Fibroblast of mammary gland (primary cell): ENCODE measurements at regions not wholly inside any gene's neighbourhood (a gene's known extent, or its start where the extent isn't known, plus 50 kb on each side); places are given as distances from the start of the nearest gene placed in this dataset.
"Not testable (repeated sequence)": the region's sequence is repeated elsewhere in the genome, so short reads cannot be mapped to it uniquely, and the experiment has no call there.

ENCODE experiments used
- DNase-seq: peaks from one replicate; pipeline ENCODE4 v3.0.0-alpha.2; 2010; ENCODE audit warnings: low read depth
- H3K4me3 ChIP-seq: 2 replicates; pipeline ENCODE4 v1.5.1; 2011; ENCODE audit warnings: low read depth, mild to moderate bottlenecking, low read length, moderate library complexity; ENCODE audit not compliant: control insufficient read depth
- TF ChIP-seq, protein P1 (sequence below): conservative IDR thresholded peaks from 2 replicates; pipeline ENCODE4 v1.5.1; 2011; ENCODE audit warnings: low read depth, low read length, inconsistent platforms; ENCODE audit not compliant: control insufficient read depth, insufficient read depth

- TF ChIP-seq, protein P1, sequence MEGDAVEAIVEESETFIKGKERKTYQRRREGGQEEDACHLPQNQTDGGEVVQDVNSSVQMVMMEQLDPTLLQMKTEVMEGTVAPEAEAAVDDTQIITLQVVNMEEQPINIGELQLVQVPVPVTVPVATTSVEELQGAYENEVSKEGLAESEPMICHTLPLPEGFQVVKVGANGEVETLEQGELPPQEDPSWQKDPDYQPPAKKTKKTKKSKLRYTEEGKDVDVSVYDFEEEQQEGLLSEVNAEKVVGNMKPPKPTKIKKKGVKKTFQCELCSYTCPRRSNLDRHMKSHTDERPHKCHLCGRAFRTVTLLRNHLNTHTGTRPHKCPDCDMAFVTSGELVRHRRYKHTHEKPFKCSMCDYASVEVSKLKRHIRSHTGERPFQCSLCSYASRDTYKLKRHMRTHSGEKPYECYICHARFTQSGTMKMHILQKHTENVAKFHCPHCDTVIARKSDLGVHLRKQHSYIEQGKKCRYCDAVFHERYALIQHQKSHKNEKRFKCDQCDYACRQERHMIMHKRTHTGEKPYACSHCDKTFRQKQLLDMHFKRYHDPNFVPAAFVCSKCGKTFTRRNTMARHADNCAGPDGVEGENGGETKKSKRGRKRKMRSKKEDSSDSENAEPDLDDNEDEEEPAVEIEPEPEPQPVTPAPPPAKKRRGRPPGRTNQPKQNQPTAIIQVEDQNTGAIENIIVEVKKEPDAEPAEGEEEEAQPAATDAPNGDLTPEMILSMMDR, result no peak
- H3K4me3 ChIP-seq, result no peak overlapping the region
- no peak for DNase-seq
Measured at GRCh38 chr4:134848681-134849080, 647.1 kb upstream of the PABPC4L start.

DNA sequence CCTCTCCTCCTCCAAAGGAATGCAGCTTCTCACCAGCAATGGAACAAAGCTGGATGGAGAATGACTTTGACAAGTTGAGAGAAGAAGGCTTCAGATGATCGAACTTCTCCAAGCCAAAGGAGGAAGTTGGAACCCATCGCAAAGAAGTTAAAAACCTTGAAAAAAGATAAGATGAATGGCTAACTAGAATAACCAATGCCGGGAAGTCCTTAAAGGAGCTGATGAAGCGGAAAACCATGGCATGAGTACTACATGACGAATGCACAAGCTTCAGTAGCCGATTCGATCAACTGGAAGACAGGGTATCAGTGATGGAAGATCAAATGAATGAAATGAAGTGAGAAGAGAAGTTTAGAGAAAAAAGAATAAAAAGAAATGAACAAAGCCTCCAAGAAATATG is 629.2 kb upstream of the PABPC4L start:
- not testable (repeated sequence) for DNase-seq, H3K4me3 ChIP-seq

DNA sequence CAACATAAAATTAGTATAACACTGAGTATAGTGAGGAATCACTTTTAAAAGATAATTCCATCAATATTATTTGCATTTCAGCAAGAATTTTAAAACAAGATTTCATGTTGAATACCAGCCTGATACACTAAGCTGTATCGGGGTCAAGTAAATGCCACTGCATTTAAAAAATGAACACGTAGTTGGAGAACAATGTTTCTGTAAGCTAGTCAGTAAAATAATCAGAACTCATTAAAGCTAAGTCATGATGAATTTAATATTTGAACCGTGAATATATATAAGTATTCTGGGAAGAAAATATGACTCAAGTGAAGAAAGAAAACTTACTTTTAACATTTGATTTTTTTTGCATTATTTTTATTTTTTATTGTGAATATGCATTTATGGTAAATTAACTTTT is 611.0 kb upstream of the PABPC4L start:
- TF ChIP-seq, protein P1, result no peak
- H3K4me3 ChIP-seq, result no peak overlapping the region
- no peak for DNase-seq

DNA sequence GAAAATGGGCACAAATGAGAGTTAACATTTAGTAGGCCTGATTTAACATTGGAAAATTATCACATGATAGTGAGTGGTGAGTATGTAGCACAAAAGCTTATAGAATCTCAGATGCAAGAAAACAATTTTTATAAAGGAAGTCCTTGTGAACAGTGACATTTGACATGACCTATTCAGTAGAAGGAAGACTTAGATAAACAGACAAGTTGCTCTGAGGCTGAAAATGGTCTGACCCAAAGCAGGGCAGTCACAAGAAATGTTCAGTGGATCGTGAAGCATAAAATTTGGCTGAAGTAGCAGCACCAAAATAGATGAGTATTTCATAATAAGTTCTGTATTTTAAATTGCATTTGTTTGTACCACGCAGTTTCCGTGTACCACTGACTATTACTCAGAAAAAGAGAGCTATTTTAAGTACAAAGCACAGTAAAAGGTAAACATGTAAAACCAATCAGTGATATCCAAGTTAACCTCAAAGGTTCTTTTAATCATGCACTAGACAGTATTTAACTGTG is 605.7 kb upstream of the PABPC4L start:
- TF ChIP-seq, protein P1, result no peak
- H3K4me3 ChIP-seq, result no peak overlapping the region
- DNase-seq, result no peak

DNA sequence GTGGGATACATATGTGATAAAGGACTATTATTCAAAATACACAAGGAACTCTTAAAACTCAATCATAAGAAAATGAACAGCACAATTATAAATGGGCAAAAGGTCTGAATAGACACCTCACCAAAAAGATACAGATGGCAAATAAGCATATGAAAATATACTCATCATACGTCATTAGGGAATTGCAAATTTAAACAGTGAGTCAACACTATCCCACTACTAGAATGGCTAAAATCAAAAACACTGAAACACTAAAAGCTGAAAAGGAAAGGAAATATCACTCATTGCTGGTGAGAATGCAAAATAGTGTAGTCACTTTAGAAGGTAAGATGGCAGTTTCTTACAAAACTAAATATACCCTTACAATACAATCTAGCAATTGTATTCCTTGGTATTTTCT is 597.0 kb upstream of the PABPC4L start:
- H3K4me3 ChIP-seq, result no peak overlapping the region
- TF ChIP-seq, protein P1, result no peak
- DNase-seq, result no peak

DNA sequence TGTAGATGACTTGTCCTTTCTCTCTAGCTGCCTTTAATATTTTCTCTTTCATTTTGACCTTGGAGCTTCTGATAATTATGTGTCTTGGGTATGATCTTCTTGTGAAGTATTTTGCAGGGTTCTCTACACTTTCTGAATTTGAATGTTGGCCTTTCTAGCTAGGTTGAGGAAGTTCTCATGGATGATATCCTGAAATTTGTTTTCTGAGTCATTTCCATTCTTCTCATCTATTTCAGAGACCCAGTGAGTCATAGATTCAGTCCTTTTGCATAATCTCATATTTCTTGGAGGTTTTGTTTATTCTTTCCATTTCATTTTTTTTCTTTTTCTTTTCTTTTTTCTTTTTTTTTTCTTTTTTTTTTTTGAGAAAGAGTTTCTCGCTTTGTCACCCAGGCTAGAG is 585.7 kb upstream of the PABPC4L start:
- no peak for DNase-seq
- TF ChIP-seq, protein P1, result no peak
- H3K4me3 ChIP-seq, result no peak overlapping the region

DNA sequence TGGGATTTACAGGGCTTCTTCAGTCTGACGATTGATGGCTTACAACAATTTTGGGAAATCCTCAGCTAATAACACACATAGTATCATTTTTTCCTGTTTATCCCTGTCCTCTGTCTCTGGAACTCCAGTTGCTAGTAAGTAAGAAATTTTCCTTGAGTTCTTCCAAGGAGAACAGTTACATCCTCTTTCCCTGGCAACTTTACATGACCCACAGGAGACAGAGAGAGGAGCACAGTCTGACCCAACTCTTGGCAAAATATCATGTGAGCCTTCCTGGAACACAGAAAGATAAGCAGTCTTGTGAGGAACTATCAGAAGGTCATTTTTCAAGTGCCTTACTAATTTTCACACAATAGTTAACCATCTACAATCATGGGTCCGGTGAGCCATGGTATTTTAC is 578.7 kb upstream of the PABPC4L start:
- DNase-seq, result no peak
- TF ChIP-seq, protein P1, result no peak

More for the DNA sequence above, 578.7 kb upstream of the PABPC4L start:
- H3K4me3 ChIP-seq, result no peak overlapping the region
